ENCODE measurements at regions not wholly inside any gene's neighbourhood (a gene's known extent, or its start where the extent isn't known, plus 50 kb on each side); places are given as distances from the start of the nearest gene placed in this dataset.

DNA sequence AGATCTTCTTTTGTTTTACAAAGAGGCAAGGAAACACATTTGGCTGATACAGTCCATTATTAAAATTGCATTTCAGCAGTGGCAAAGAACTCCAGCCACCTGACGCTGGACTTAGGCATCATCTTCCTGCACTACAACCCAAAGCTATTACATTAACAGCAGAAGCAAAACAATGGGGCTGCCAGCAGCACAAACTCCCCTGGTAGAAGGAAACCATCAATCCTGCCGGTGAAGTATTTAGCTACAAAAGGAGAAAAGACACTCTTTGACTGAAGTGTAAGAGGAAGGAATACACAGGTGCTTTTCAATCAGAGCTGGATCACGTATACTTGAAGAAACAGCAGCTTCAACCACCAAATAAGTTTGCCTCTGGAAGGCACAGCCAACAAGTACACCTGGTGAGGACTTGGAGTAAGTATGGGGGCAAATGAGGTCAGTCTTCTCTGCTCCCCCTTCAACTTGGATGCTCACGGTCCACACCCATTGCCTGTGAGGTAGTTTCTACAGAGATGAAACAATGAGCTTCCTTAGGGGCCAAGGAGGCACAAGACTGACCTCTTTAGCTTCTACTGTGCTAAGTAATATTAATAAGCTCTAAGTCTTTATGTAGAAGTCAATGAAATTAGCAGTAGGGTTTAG lies 125.9 kb upstream of the FOXN3 start:
- H3K27me3 ChIP-seq: no peaks in the 10 kb centered on the region
- no peak overlapping the region for H3K4me3 ChIP-seq
- DNase-seq: no peak
- no peak overlapping the region for H3K27ac ChIP-seq
- peaks cover 0 to 4% (median 0%) of the 10 kb centered on the region in 3 donors for H3K36me3 ChIP-seq
- peaks cover 0 to 8% (median 0%) of the 10 kb centered on the region in 4 donors for H3K4me1 ChIP-seq
- intact Hi-C loops (cut with DNase I; ENCODE audit: low total_unique reads): no loop called here
- no peaks in the 10 kb centered on the region for H3K9me3 ChIP-seq
- TF ChIP-seq, protein P1, sequence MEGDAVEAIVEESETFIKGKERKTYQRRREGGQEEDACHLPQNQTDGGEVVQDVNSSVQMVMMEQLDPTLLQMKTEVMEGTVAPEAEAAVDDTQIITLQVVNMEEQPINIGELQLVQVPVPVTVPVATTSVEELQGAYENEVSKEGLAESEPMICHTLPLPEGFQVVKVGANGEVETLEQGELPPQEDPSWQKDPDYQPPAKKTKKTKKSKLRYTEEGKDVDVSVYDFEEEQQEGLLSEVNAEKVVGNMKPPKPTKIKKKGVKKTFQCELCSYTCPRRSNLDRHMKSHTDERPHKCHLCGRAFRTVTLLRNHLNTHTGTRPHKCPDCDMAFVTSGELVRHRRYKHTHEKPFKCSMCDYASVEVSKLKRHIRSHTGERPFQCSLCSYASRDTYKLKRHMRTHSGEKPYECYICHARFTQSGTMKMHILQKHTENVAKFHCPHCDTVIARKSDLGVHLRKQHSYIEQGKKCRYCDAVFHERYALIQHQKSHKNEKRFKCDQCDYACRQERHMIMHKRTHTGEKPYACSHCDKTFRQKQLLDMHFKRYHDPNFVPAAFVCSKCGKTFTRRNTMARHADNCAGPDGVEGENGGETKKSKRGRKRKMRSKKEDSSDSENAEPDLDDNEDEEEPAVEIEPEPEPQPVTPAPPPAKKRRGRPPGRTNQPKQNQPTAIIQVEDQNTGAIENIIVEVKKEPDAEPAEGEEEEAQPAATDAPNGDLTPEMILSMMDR (IDR thresholded peaks at IDR 0.05): no peak

DNA sequence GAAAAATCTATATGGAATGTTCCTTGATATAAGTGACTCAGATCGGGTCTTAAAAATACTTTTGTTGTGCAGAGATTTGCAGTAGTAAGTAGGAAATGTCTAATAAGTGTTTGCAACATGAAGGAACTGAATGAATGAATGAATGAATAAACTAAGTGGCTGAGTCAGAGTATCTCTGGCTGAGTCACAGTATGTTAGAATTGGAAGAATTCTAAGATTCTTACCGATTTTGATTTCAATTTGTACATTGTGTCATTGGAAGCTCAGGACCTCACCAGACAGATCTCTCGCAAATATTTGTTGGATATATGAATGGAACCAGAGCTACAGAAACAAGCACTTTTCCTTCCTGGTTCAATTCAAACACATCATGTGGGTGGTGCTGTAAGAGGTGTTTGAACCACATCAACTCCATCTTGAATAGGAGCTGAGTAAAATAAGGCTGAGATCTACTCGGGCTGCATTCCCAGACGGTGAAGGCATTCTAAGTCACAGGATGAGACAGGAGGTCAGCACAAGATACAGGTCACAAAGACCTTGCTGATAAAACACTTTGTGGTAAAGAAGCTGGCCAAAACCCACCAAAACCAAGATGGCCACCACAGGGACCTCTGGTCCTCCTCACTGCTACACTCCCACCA lies 123.9 kb upstream of the FOXN3 start:
- intact Hi-C loops (cut with DNase I; ENCODE audit: low total_unique reads): no loop called here
- H3K4me1 ChIP-seq: peaks cover 0 to 8% (median 0%) of the 10 kb centered on the region in 4 donors
- no peak for DNase-seq
- H3K4me3 ChIP-seq: no peak overlapping the region
- no peak overlapping the region for H3K27ac ChIP-seq
- TF ChIP-seq, protein P1 (IDR thresholded peaks at IDR 0.05): no peak
- H3K36me3 ChIP-seq: no peaks in the 10 kb centered on the region
- H3K27me3 ChIP-seq: no peaks in the 10 kb centered on the region
- H3K9me3 ChIP-seq: no peaks in the 10 kb centered on the region

DNA sequence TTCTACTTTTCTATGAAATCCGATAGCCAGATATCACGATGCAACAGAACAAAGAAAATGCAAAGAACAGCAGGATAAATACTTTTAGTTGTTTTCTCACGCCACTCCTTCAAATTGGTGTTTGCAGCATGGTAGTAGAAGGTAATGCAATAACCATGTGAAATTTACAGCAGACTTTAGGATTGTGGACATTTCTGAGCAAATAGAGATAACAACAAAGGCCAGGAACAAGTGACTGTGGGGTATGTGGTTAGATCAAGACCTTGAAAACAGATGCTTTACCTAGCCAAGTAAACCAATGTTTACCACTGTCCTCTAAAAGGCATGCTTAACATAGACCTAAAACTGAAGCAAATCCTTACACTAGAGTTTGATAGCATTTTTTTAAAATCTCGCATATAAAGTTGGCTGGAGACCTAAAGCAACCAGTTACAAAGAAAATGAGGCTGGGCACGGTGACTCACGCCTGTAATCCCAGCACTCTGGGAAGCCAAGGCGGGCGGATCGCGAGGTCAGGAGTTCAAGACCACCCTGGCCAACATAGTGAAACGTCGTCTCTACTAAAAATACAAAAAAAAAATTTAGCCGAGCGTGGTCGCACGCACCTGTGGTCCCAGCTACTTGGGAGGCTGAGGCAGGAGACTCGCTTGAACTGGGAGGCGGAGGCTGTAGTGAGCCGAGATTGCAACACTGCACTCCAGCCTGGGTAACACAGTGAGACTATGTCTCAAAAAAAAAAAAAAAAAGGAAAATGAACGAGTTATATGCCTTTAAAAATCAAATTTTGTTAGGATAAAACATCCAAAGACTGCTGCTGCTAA lies 123.2 kb upstream of the FOXN3 start:
- no peak for DNase-seq
- H3K36me3 ChIP-seq: no peaks in the 10 kb centered on the region
- no peaks in the 10 kb centered on the region for H3K9me3 ChIP-seq
- no peaks in the 10 kb centered on the region for H3K27me3 ChIP-seq
- TF ChIP-seq, protein P1 (IDR thresholded peaks at IDR 0.05): no peak
- peaks cover 0 to 13% (median 2%) of the 10 kb centered on the region in 4 donors for H3K4me1 ChIP-seq
- H3K4me3 ChIP-seq: no peak overlapping the region
- intact Hi-C loops (cut with DNase I; ENCODE audit: low total_unique reads): no loop called here
- no peak overlapping the region for H3K27ac ChIP-seq

DNA sequence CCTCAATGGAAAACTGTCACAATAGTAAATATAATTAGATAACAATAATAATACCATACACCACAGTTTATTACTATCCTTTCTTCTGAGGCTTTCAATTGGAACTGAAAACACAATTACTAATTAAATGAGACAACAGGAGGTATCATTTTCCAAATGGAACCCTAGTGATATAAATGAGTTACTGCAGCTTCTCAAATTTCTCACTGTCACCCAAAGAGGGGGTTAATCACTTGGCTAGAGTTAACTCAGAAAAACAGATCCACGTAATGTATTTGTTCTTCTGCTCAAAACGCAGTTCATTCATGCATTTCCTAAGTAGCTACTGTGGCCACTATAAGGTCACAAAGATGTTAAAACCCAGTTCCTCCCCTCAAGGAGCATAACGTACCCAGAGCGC lies 120.9 kb upstream of the FOXN3 start:
- H3K4me1 ChIP-seq: peaks cover 0 to 14% (median 6%) of the 10 kb centered on the region in 4 donors
- H3K9me3 ChIP-seq: no peaks in the 10 kb centered on the region
- H3K27me3 ChIP-seq: no peaks in the 10 kb centered on the region
- no peak overlapping the region for H3K4me3 ChIP-seq
- TF ChIP-seq, protein P1 (IDR thresholded peaks at IDR 0.05): no peak
- no peaks in the 10 kb centered on the region for H3K36me3 ChIP-seq
- intact Hi-C loops (cut with DNase I; ENCODE audit: low total_unique reads): no loop called here
- no peak overlapping the region for H3K27ac ChIP-seq
- DNase-seq: no peak

DNA sequence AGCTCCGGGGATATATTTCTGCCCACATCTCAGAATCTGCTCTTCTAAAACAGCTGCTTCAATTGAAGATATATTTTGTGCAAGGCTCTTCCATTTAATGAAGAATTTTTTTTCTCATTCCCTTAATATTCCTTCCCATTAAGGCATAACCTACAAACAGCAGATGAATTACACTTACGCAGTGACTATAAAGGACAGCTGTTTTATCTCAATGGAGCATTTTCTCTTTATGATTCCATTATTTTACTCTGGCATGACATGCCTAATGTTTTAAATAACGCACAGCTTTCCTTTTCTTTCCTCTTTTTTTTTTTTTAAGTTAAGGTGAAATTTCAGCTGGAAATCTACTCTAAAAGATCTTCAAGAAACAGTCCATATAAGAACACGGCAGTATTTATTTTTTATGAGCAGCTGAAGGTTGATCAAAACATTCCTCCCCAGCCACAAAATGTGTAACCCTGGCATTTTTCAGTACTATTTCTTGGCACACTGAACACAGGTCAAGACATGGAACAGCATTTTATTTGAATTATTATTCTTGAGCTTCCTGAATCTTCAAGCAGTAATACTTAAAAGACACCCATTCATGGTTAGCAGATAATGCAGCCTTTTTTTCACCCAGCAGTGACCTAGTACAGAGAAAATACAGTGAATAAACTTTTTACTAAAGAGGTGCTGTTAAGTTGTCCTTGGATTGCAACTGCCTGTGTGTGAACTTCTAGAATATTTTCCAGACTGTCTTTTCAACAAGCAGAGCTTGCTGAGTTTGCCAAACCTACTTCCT lies 118.1 kb upstream of the FOXN3 start:
- no peak for DNase-seq
- H3K27ac ChIP-seq: no peak overlapping the region
- TF ChIP-seq, protein P1 (IDR thresholded peaks at IDR 0.05): no peak
- peaks cover 0 to 14% (median 6%) of the 10 kb centered on the region in 4 donors for H3K4me1 ChIP-seq
- no peaks in the 10 kb centered on the region for H3K27me3 ChIP-seq
- no peaks in the 10 kb centered on the region for H3K9me3 ChIP-seq
- H3K4me3 ChIP-seq: no peak overlapping the region
- no peaks in the 10 kb centered on the region for H3K36me3 ChIP-seq
- intact Hi-C loops (cut with DNase I; ENCODE audit: low total_unique reads): no loop called here

Measured in tibial artery (tissue), 4 donors.